Calu3 (cell line): ENCODE measurements at regions not wholly inside any gene's neighbourhood (a gene's known extent, or its start where the extent isn't known, plus 50 kb on each side); places are given as distances from the start of the nearest gene placed in this dataset.
"Not testable (repeated sequence)": the region's sequence is repeated elsewhere in the genome, so short reads cannot be mapped to it uniquely, and the experiment has no call there.

Experiments used
- BruUV-seq: library from RNA; stranded (reverse); fragments of 400-500 nt; replicated peaks from 2 replicates; lab custom pipeline; 2021; lab: Mats Ljungman, UMichigan
- CTCF ChIA-PET: fragments of 300-600 bp; sonication (Branson Sonifier 250); formaldehyde crosslinking; loops from one replicate; lab custom pipeline; 2022; ENCODE audit warnings: antibody characterized with exemption; lab: Charles Lee
- DNase-seq: peaks from one replicate; pipeline ENCODE4 v3.0.0; 2022
- H3K27ac Mint-ChIP-seq: one replicate; pipeline ENCODE4 v1.8.0; 2022; ENCODE audit warnings: mixed read lengths; ENCODE audit not compliant: unreplicated experiment
- H3K27me3 Mint-ChIP-seq: one replicate; pipeline ENCODE4 v1.8.0; 2022; ENCODE audit warnings: mixed read lengths; ENCODE audit not compliant: unreplicated experiment
- H3K36me3 Mint-ChIP-seq: one replicate; pipeline ENCODE4 v1.8.0; 2022; ENCODE audit warnings: mild to moderate bottlenecking, moderate library complexity, mixed read lengths; ENCODE audit not compliant: insufficient read depth, unreplicated experiment
- H3K4me1 Mint-ChIP-seq: one replicate; pipeline ENCODE4 v1.8.0; 2022; ENCODE audit warnings: mild to moderate bottlenecking, low read depth, mixed read lengths; ENCODE audit not compliant: unreplicated experiment
- H3K4me3 Mint-ChIP-seq: one replicate; pipeline ENCODE4 v1.8.0; 2022; ENCODE audit warnings: mild to moderate bottlenecking, low read depth, moderate library complexity, mixed read lengths; ENCODE audit not compliant: unreplicated experiment
- H3K9me3 Mint-ChIP-seq: one replicate; pipeline ENCODE4 v1.8.0; 2022; ENCODE audit warnings: low read depth, mixed read lengths; ENCODE audit not compliant: unreplicated experiment
- intact Hi-C: fragments of 100-400 bp; cut with micrococcal nuclease; formaldehyde crosslinking; loops from one replicate; pipeline ENCODE4 v1.10.0; 2022; ENCODE audit not compliant: unreplicated experiment
- TF ChIP-seq, protein P1 (sequence below): fragments of 200-600 bp; IDR thresholded peaks from one replicate; pipeline ENCODE4 v1.8.0; 2022; ENCODE audit warnings: antibody characterized with exemption; ENCODE audit not compliant: unreplicated experiment

DNA sequence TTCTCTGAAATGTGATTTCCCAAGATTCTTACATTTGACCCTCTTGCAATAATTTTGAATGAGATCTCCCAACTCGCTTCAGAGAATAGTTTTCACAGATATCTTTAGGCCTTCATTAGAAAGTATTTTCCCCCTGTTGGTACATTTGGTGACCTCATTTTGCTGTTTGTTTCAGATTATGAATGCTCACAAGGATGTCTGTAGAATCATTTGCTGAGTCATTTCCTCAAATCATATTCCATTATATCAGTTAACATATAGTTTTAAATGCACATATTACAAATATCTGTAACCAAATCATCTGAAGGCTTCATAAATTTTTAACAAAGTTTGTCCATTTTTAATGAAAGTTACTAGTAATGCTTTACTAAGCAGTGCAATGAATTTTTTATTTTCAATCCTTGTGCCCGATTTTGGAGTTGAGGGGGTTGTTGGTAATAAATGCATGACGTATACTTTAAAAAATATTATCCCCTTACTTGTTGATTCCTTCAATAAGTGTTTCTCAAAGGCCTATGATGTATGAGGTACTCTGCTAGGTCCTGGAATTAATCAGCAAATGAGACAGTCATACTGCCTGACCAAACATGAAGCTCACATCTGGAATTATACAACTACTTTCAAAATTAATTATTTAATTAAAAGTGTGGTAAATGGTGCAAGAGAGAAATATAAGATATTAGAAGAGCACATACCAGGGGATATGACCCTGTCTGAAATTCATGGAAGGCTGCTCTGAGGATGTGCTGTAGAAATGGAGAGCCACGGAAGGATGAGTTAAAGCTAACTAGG, 126.9 kb upstream of the RAP1B start:
- DNase-seq: no peak
- H3K9me3 Mint-ChIP-seq: no peaks in the 10 kb centered on the region
- no peaks in the 10 kb centered on the region for H3K27me3 Mint-ChIP-seq
- no peaks in the 10 kb centered on the region for H3K36me3 Mint-ChIP-seq
- BruUV-seq: no TSS peak
- H3K4me1 Mint-ChIP-seq: no peaks in the 10 kb centered on the region
- no peak overlapping the region for H3K4me3 Mint-ChIP-seq
- intact Hi-C loops: no loop called here
- TF ChIP-seq, protein P1, sequence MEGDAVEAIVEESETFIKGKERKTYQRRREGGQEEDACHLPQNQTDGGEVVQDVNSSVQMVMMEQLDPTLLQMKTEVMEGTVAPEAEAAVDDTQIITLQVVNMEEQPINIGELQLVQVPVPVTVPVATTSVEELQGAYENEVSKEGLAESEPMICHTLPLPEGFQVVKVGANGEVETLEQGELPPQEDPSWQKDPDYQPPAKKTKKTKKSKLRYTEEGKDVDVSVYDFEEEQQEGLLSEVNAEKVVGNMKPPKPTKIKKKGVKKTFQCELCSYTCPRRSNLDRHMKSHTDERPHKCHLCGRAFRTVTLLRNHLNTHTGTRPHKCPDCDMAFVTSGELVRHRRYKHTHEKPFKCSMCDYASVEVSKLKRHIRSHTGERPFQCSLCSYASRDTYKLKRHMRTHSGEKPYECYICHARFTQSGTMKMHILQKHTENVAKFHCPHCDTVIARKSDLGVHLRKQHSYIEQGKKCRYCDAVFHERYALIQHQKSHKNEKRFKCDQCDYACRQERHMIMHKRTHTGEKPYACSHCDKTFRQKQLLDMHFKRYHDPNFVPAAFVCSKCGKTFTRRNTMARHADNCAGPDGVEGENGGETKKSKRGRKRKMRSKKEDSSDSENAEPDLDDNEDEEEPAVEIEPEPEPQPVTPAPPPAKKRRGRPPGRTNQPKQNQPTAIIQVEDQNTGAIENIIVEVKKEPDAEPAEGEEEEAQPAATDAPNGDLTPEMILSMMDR: no peak
- CTCF ChIA-PET: no interaction called here
- no peak overlapping the region for H3K27ac Mint-ChIP-seq

DNA sequence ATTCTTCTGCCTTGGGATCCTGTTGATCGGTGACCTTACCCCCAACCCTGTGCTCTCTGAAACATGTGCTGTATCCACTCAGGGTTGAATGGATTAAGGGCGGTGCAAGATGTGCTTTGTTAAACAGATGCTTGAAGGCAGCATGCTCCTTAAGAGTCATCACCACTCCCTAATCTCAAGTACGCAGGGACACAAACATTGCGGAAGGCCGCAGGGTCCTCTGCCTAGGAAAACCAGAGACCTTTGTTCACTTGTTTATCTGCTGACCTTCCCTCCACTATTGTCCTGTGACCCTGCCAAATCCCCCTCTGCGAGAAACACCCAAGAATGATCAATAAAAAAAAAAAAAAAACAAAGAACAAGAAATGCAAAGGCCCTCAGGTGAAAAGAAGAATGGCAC, 126.1 kb upstream of the RAP1B start:
- BruUV-seq, H3K27ac Mint-ChIP-seq, H3K4me1 Mint-ChIP-seq, DNase-seq, H3K9me3 Mint-ChIP-seq, H3K27me3 Mint-ChIP-seq, intact Hi-C loops, H3K36me3 Mint-ChIP-seq, H3K4me3 Mint-ChIP-seq, CTCF ChIA-PET: not testable (repeated sequence)

DNA sequence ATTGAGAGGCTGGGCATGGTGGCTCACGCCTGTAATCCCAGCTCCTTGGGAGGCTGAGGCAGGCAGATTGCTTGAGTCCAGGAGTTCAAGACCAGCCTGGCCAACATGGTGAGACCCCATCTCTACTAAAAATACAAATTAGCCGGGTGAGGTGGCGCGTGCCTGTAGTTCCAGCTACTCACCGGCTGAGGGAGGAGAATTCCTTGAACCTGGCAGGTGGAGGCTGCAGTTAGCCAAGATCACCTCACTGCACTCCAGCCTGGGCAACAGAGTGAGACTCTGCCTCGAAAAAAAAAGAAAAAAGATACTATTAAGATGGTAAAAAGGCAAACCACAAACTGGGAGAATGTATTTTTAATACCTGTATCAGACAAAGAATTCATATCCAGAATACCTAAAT, 124.2 kb upstream of the RAP1B start:
- H3K27ac Mint-ChIP-seq, BruUV-seq, H3K4me3 Mint-ChIP-seq, H3K4me1 Mint-ChIP-seq, H3K9me3 Mint-ChIP-seq, DNase-seq, intact Hi-C loops, CTCF ChIA-PET, H3K36me3 Mint-ChIP-seq: not testable (repeated sequence)
- peaks cover 15% of the 10 kb centered on the region for H3K27me3 Mint-ChIP-seq

DNA sequence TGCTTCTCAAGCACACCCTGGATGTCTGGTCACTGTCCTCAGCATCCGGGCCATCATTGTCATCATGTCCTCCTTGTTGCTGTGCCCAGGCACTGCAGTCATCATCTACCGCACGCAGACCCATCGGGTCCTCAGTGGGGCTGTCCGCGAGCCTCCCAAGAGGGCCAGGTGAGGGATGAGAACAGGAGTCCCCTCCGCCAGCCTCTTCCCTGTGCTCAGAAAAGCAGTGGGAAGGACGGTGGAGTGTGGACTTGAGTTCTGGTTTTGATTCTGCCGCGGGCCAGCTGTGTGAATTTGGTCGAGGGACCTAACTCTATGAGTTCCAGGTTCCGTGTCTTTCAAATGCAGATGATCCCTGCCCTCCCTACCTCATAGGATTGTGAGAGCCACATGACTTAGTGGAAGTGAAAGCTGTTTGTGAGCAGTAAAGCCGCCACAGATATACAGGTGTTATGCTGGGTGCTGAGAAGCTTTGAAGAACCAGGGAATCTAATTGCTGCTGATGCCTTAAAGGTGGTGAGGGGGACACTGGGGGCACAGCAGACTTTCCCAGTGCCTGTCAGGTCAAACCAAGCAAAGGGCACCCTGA, 122.9 kb upstream of the RAP1B start:
- BruUV-seq: no TSS peak
- TF ChIP-seq, protein P1: no peak
- DNase-seq: no peak
- Mint-ChIP-seq H3K27ac (no peak overlapping the region), H3K27me3 (peaks cover 15% of the 10 kb centered on the region), H3K9me3 (no peaks in the 10 kb centered on the region), H3K4me1 (no peaks in the 10 kb centered on the region), H3K4me3 (no peak overlapping the region), H3K36me3 (no peaks in the 10 kb centered on the region)
- CTCF ChIA-PET: no interaction called here
- intact Hi-C loops: no loop called here

DNA sequence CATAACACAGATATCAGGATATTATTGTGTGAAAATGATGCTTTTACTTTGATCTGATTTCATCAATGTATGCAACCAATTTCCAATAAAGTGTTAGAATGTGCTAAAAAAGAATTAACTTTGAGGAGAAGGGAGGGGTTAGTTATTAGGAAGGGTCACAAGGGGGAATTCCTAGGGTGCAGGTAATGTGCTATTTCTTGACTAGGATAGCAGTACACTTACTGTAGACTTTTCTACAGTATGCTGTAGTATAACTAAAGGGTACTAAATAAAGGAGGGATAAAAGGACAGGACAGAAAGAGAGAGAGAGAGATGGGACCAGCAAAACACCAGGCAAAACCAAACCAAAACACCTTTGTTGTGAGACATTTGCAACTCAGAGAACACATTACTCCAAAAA, 121.4 kb upstream of the RAP1B start:
- H3K36me3 Mint-ChIP-seq: no peaks in the 10 kb centered on the region
- no peak overlapping the region for H3K27ac Mint-ChIP-seq
- TF ChIP-seq, protein P1: no peak
- no peaks in the 10 kb centered on the region for H3K4me1 Mint-ChIP-seq
- DNase-seq: no peak
- intact Hi-C loops: no loop called here
- H3K27me3 Mint-ChIP-seq: peaks cover 15% of the 10 kb centered on the region
- H3K9me3 Mint-ChIP-seq: no peaks in the 10 kb centered on the region
- no peak overlapping the region for H3K4me3 Mint-ChIP-seq
- BruUV-seq: no TSS peak
- CTCF ChIA-PET: interaction anchor here (0.6 kb wide), 1 partner anchor 11 kb away, joined by 4 read pairs; no protein-coding TSS in a partner anchor
